GM23338 (cell line): ENCODE measurements at regions not wholly inside any gene's neighbourhood (a gene's known extent, or its start where the extent isn't known, plus 50 kb on each side); places are given as distances from the start of the nearest gene placed in this dataset.

Experiments
- EZH2 ChIP-seq: fragments of 200-600 bp; sonication (generic); IDR thresholded peaks from one replicate; pipeline ENCODE4 v1.8.0; 2017; ENCODE audit warnings: antibody characterized with exemption, mild to moderate bottlenecking, low read depth; ENCODE audit not compliant: unreplicated experiment
- POLR2AphosphoS5 ChIP-seq: IDR thresholded peaks from 2 replicates; pipeline ENCODE4 v1.6.1; 2016; ENCODE audit warnings: antibody characterized with exemption, low read depth
- STAT1 ChIP-seq: IDR thresholded peaks from one replicate; pipeline ENCODE4 v1.6.1; 2016; ENCODE audit warnings: antibody characterized with exemption; ENCODE audit not compliant: unreplicated experiment
- TF ChIP-seq, protein P1 (sequence below), 2 experiments: fragments of 200-600 bp in 1 of 2; sonication (generic) in 1 of 2; conservative IDR thresholded peaks; 2 replicates each; pipeline versions ENCODE4 v1.5.1 to v1.6.1; 2016 to 2017; ENCODE audit warnings: antibody characterized with exemption in 2 of 2, low read depth in 2 of 2, mild to moderate bottlenecking in 2 of 2, moderate library complexity in 1 of 2
- TF ChIP-seq, protein P2 (sequence below): IDR thresholded peaks from one replicate; pipeline ENCODE4 v1.6.1; 2018; ENCODE audit warnings: antibody characterized with exemption; ENCODE audit not compliant: unreplicated experiment
- TF ChIP-seq, protein P3 (sequence below): IDR thresholded peaks from 2 replicates; pipeline ENCODE4 v1.6.1; 2016; ENCODE audit warnings: antibody characterized with exemption

DNA sequence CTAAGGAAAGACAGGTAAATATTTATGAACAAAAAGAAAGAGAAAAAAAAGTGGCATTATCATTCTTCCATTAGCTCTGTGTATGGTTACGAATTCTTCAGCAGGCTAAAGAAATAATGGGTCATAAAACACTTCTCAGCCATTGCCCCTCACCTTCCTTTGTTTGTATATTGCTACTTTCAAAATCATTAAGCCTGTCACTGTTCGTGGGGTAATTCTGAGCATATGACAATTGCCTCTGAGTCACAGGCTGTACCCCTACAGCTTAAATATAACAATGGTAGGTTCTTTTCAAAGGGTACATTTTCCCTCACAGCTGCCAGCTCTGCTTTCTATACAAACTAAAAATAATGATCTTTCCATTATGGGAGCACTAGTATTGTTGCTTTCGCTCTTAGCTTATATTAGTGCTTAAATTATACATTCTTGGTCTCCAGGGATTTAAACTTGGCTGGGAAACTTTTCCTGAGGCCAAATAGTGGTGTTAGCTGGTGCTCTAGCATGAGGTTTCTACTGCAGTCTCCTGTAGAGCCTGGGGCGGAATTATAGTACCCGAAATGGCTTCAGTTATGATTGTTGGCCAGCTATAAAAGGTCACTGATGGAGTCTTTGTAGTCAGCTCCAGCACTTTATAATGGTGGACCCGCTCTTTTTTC, 74.7 kb upstream of the CDH11 start:
- TF ChIP-seq POLR2AphosphoS5 (no peak), EZH2 (no peak), STAT1 (no peak)
- TF ChIP-seq, protein P1, sequence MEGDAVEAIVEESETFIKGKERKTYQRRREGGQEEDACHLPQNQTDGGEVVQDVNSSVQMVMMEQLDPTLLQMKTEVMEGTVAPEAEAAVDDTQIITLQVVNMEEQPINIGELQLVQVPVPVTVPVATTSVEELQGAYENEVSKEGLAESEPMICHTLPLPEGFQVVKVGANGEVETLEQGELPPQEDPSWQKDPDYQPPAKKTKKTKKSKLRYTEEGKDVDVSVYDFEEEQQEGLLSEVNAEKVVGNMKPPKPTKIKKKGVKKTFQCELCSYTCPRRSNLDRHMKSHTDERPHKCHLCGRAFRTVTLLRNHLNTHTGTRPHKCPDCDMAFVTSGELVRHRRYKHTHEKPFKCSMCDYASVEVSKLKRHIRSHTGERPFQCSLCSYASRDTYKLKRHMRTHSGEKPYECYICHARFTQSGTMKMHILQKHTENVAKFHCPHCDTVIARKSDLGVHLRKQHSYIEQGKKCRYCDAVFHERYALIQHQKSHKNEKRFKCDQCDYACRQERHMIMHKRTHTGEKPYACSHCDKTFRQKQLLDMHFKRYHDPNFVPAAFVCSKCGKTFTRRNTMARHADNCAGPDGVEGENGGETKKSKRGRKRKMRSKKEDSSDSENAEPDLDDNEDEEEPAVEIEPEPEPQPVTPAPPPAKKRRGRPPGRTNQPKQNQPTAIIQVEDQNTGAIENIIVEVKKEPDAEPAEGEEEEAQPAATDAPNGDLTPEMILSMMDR (conservative IDR thresholded peaks at IDR 0.05; ENCODE audit: low read depth in 2 of 2), result no peak
- TF ChIP-seq, protein P2, sequence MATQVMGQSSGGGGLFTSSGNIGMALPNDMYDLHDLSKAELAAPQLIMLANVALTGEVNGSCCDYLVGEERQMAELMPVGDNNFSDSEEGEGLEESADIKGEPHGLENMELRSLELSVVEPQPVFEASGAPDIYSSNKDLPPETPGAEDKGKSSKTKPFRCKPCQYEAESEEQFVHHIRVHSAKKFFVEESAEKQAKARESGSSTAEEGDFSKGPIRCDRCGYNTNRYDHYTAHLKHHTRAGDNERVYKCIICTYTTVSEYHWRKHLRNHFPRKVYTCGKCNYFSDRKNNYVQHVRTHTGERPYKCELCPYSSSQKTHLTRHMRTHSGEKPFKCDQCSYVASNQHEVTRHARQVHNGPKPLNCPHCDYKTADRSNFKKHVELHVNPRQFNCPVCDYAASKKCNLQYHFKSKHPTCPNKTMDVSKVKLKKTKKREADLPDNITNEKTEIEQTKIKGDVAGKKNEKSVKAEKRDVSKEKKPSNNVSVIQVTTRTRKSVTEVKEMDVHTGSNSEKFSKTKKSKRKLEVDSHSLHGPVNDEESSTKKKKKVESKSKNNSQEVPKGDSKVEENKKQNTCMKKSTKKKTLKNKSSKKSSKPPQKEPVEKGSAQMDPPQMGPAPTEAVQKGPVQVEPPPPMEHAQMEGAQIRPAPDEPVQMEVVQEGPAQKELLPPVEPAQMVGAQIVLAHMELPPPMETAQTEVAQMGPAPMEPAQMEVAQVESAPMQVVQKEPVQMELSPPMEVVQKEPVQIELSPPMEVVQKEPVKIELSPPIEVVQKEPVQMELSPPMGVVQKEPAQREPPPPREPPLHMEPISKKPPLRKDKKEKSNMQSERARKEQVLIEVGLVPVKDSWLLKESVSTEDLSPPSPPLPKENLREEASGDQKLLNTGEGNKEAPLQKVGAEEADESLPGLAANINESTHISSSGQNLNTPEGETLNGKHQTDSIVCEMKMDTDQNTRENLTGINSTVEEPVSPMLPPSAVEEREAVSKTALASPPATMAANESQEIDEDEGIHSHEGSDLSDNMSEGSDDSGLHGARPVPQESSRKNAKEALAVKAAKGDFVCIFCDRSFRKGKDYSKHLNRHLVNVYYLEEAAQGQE, result no peak
- TF ChIP-seq, protein P3, sequence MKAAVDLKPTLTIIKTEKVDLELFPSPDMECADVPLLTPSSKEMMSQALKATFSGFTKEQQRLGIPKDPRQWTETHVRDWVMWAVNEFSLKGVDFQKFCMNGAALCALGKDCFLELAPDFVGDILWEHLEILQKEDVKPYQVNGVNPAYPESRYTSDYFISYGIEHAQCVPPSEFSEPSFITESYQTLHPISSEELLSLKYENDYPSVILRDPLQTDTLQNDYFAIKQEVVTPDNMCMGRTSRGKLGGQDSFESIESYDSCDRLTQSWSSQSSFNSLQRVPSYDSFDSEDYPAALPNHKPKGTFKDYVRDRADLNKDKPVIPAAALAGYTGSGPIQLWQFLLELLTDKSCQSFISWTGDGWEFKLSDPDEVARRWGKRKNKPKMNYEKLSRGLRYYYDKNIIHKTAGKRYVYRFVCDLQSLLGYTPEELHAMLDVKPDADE, result no peak
